GM12878 (cell line): ENCODE measurements at regions not wholly inside any gene's neighbourhood (a gene's known extent, or its start where the extent isn't known, plus 50 kb on each side); places are given as distances from the start of the nearest gene placed in this dataset.

Experiments
- ATF3 ChIP-seq: IDR thresholded peaks from 2 replicates; pipeline ENCODE4 v1.6.1; 2011; ENCODE audit warnings: low read depth, mild to moderate bottlenecking, low read length, moderate library complexity, borderline replicate concordance; ENCODE audit errors: extremely low read depth
- BACH1 ChIP-seq: fragments of 450-650 bp; IDR thresholded peaks from 2 replicates; pipeline ENCODE4 v1.6.1; 2017; ENCODE audit warnings: mild to moderate bottlenecking, borderline replicate concordance
- CBFB ChIP-seq: IDR thresholded peaks from 2 replicates; pipeline ENCODE4 v1.6.1; 2016; ENCODE audit warnings: antibody characterized with exemption, low read depth
- CUX1 ChIP-seq: IDR thresholded peaks from 2 replicates; pipeline ENCODE4 v1.6.1; 2012; ENCODE audit warnings: improper control_type of control experiment, low read depth, low read length; ENCODE audit not compliant: insufficient replicate concordance
- ESRRA ChIP-seq: IDR thresholded peaks from 2 replicates; pipeline ENCODE4 v1.6.1; 2012; ENCODE audit warnings: mild to moderate bottlenecking, low read length, improper control_type of control experiment
- ETV6 ChIP-seq, 2 experiments: fragments of 450-650 bp in 1 of 2; IDR thresholded peaks in 1 of 2; conservative IDR thresholded peaks in 1 of 2; 2 replicates each; pipeline ENCODE4 v1.6.1; 2014; ENCODE audit warnings: antibody characterized with exemption in 1 of 2, borderline replicate concordance in 1 of 2, low read depth in 1 of 2, mild to moderate bottlenecking in 1 of 2, moderate library complexity in 1 of 2
- MLLT1 ChIP-seq: fragments of 450-650 bp; IDR thresholded peaks from 2 replicates; pipeline ENCODE4 v1.6.1; 2016; ENCODE audit warnings: mild to moderate bottlenecking
- MYB ChIP-seq: fragments of 150-350 bp; IDR thresholded peaks from 2 replicates; pipeline ENCODE4 v1.6.1; 2014; ENCODE audit warnings: mild to moderate bottlenecking, low read depth, low read length, borderline replicate concordance
- NFXL1 ChIP-seq: fragments of 450-650 bp; IDR thresholded peaks from 2 replicates; pipeline ENCODE4 v1.6.1; 2017; ENCODE audit warnings: antibody characterized with exemption, mild to moderate bottlenecking, borderline replicate concordance
- NR2C1 ChIP-seq: fragments of 450-650 bp; IDR thresholded peaks from 2 replicates; pipeline ENCODE4 v1.6.1; 2017; ENCODE audit warnings: antibody characterized with exemption, mild to moderate bottlenecking, moderate library complexity
- NR2F1 ChIP-seq: fragments of 450-650 bp; conservative IDR thresholded peaks from 2 replicates; pipeline ENCODE4 v1.6.1; 2017; ENCODE audit warnings: mild to moderate bottlenecking
- POLR2AphosphoS5 ChIP-seq: IDR thresholded peaks from 2 replicates; pipeline ENCODE4 v1.6.1; 2011; ENCODE audit warnings: mild to moderate bottlenecking, low read length, inconsistent platforms
- SIX5 ChIP-seq: IDR thresholded peaks from 2 replicates; pipeline ENCODE4 v1.6.1; 2011; ENCODE audit warnings: mild to moderate bottlenecking, low read depth, low read length, moderate library complexity; ENCODE audit not compliant: severe bottlenecking
- TARDBP ChIP-seq: IDR thresholded peaks from 2 replicates; pipeline ENCODE4 v1.6.1; 2016; ENCODE audit warnings: borderline replicate concordance
- ZNF207 ChIP-seq: fragments of 450-650 bp; IDR thresholded peaks from 2 replicates; pipeline ENCODE4 v1.6.1; 2014; ENCODE audit warnings: antibody characterized with exemption, mild to moderate bottlenecking, borderline replicate concordance
- ZNF622 ChIP-seq: fragments of 450-650 bp; IDR thresholded peaks from 2 replicates; pipeline ENCODE4 v1.6.1; 2017; ENCODE audit warnings: mild to moderate bottlenecking, inconsistent platforms
- ZNF687 ChIP-seq: fragments of 450-650 bp; IDR thresholded peaks from 2 replicates; pipeline ENCODE4 v1.6.1; 2017; ENCODE audit warnings: mild to moderate bottlenecking, moderate library complexity
- ZZZ3 ChIP-seq: IDR thresholded peaks from 2 replicates; pipeline ENCODE4 v1.6.1; 2011; ENCODE audit warnings: low read depth; ENCODE audit not compliant: control insufficient read depth, insufficient read length

- TF ChIP-seq MLLT1 = peak; percentile 50; the same call in 1 of the 2 replicates
- TF ChIP-seq NR2F1 = peak; percentile 89
- TF ChIP-seq NFXL1 = no peak
- TF ChIP-seq ZNF687 = no peak
- TF ChIP-seq ZNF622 = no peak
- TF ChIP-seq MYB = no peak
- TF ChIP-seq CBFB = peak; percentile 91
- no peak for TF ChIP-seq TARDBP
- TF ChIP-seq SIX5 = no peak
- TF ChIP-seq ZZZ3 = no peak
- TF ChIP-seq POLR2AphosphoS5 = no peak
- no peak; the same call in 1 of the 2 replicates for TF ChIP-seq ZNF207
- peak; percentile 58 for TF ChIP-seq CUX1
- TF ChIP-seq BACH1 = no peak
- TF ChIP-seq NR2C1 = no peak
- peak; percentile 28; the same call in 1 of the 2 replicates for TF ChIP-seq ESRRA
- no peak for TF ChIP-seq ATF3
- peak in 1 of 2 experiments; percentile 99; a peak in 2 of 4 replicates for TF ChIP-seq ETV6 (conservative IDR thresholded peaks at IDR 0.05 in 1 of 2, IDR thresholded peaks at IDR 0.05 in 1 of 2; ENCODE audit: borderline replicate concordance in 1 of 2, low read depth in 1 of 2)
These were observed 82.6 kb upstream of the TANK start (continued) for GRCh38 chr2:161077367-161078210.
